Upper lobe of left lung (tissue), 6 donors: ENCODE measurements at regions not wholly inside any gene's neighbourhood (a gene's known extent, or its start where the extent isn't known, plus 50 kb on each side); places are given as distances from the start of the nearest gene placed in this dataset.

ENCODE experiments used
- ATAC-seq, 2 donors: fragments of 200-7000 bp; cut with Tn5 transposase; one replicate each; pipeline ENCODE4 v1.9.1; 2022; ENCODE audit warnings: mild to moderate bottlenecking in 2 of 2, moderate library complexity in 2 of 2; ENCODE audit not compliant: low FRiP score in 2 of 2
- DNase-seq, 2 donors: peaks; one replicate each; pipeline ENCODE4 v3.0.0-alpha.2; 2019 to 2020
- H3K27ac ChIP-seq, 4 donors: fragments of 200-600 bp; sonication (generic); one replicate each; pipeline ENCODE4 v1.5.1; 2016 to 2019
- H3K27me3 ChIP-seq, 4 donors: fragments of 200-600 bp; sonication (generic); one replicate each; pipeline ENCODE4 v1.5.1; 2017 to 2019
- H3K36me3 ChIP-seq, 4 donors: fragments of 200-600 bp; sonication (generic); one replicate each; pipeline ENCODE4 v1.5.1; 2016 to 2019
- H3K4me1 ChIP-seq, 4 donors: fragments of 200-600 bp; sonication (generic); one replicate each; pipeline ENCODE4 v1.5.1; 2018 to 2019
- H3K4me3 ChIP-seq, 4 donors: fragments of 200-600 bp; sonication (generic); one replicate each; pipeline ENCODE4 v1.5.1; 2017 to 2019; ENCODE audit warnings: mild to moderate bottlenecking in 2 of 4, moderate library complexity in 1 of 4
- H3K9me3 ChIP-seq, 4 donors: fragments of 200-600 bp; sonication (generic); one replicate each; pipeline ENCODE4 v1.5.1; 2018 to 2019
- EP300 ChIP-seq, 4 donors: sonication (generic); formaldehyde crosslinking; IDR thresholded peaks; one replicate each; pipeline ENCODE4 v1.5.1; 2017; ENCODE audit warnings: antibody characterized with exemption in 4 of 4, control low read depth in 2 of 4
- POLR2A ChIP-seq, 4 donors: fragments of 450-650 bp; IDR thresholded peaks; one replicate each; pipeline ENCODE4 v1.5.1; 2016 to 2017; ENCODE audit warnings: antibody characterized with exemption in 4 of 4, mild to moderate bottlenecking in 2 of 4
- POLR2AphosphoS5 ChIP-seq, 2 donors: sonication (generic); formaldehyde crosslinking; IDR thresholded peaks; one replicate each; pipeline ENCODE4 v1.5.1; 2017; ENCODE audit warnings: antibody characterized with exemption in 2 of 2
- WGBS, 2 donors: methylation state at CpG; one replicate each; pipeline ENCODE4 v1.1.5; 2017 to 2018; 5-methylcytosine and 5-hydroxymethylcytosine counted together
- TF ChIP-seq, protein P1 (sequence below), 6 experiments: fragments of 450-650 bp in 4 of 6; fragments of 200-600 bp in 2 of 6; sonication (generic) in 2 of 6; IDR thresholded peaks; one replicate each; pipeline ENCODE4 v1.5.1; 2016 to 2019; ENCODE audit warnings: antibody characterized with exemption in 6 of 6
- donor health status: DM: no; HTN: no; CAD: no; lungs with moderate emphysema.
- donor health status: DM: no; HTN: yes; CAD: no; lungs with severe emphysema.

DNA sequence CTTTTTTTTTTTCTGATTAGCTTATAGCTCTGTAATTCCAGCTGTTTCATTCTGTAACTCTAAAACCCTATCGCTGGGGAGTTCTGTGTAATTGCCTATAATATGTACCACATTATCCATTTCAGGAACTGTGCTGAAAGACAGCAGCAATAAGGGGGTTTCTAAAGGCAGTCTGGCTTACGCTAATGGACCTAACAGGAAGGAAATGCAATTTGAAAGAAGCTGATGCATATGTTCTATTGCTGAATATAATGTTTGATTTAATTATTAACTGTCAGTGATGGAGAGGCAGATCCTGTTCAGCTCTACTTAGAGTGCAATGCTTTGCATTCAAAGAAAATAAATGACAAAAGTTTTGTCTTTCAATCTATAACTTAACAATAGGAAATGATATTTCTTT is 209.4 kb upstream of the SNX7 start:
- no peaks in the 10 kb centered on the region for H3K27me3 ChIP-seq
- ATAC-seq (no peak), DNase-seq (no peak)
- no peak overlapping the region for H3K4me3 ChIP-seq
- WGBS, 2 donors: 34 to 41% methylated on average over 2 of the region's 2 CpGs
- no peaks in the 10 kb centered on the region for H3K36me3 ChIP-seq
- no peaks in the 10 kb centered on the region for H3K4me1 ChIP-seq
- peaks cover 0 to 6% (median 0%) of the 10 kb centered on the region in 4 donors for H3K9me3 ChIP-seq
- TF ChIP-seq, protein P1, sequence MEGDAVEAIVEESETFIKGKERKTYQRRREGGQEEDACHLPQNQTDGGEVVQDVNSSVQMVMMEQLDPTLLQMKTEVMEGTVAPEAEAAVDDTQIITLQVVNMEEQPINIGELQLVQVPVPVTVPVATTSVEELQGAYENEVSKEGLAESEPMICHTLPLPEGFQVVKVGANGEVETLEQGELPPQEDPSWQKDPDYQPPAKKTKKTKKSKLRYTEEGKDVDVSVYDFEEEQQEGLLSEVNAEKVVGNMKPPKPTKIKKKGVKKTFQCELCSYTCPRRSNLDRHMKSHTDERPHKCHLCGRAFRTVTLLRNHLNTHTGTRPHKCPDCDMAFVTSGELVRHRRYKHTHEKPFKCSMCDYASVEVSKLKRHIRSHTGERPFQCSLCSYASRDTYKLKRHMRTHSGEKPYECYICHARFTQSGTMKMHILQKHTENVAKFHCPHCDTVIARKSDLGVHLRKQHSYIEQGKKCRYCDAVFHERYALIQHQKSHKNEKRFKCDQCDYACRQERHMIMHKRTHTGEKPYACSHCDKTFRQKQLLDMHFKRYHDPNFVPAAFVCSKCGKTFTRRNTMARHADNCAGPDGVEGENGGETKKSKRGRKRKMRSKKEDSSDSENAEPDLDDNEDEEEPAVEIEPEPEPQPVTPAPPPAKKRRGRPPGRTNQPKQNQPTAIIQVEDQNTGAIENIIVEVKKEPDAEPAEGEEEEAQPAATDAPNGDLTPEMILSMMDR (IDR thresholded peaks at IDR 0.05): no peak
- no peak for TF ChIP-seq POLR2A (IDR thresholded peaks at IDR 0.05)
- no peak for TF ChIP-seq POLR2AphosphoS5 (IDR thresholded peaks at IDR 0.05)
- TF ChIP-seq EP300 (IDR thresholded peaks at IDR 0.05): no peak
- no peak overlapping the region for H3K27ac ChIP-seq

DNA sequence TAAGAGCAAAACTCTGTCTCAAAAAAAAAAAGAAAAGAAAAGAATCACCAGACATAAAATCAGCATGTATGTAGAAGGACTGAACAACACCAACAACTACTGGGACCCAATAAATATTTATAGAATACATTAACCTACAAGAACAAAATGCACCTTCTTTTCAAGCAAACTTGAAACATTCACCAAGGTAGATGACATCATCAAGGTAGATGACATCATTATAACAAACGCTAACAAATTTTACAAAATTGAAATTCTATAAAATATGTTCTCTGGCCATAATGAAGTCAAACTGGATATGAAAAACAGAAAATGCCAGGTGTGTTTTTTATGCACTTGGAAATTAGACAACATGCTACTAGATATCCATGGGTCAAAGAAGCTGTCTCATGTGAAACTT is 220.2 kb upstream of the SNX7 start:
- 88 to 96% methylated on average over 1 of the region's 1 CpG for WGBS, 2 donors

DNA sequence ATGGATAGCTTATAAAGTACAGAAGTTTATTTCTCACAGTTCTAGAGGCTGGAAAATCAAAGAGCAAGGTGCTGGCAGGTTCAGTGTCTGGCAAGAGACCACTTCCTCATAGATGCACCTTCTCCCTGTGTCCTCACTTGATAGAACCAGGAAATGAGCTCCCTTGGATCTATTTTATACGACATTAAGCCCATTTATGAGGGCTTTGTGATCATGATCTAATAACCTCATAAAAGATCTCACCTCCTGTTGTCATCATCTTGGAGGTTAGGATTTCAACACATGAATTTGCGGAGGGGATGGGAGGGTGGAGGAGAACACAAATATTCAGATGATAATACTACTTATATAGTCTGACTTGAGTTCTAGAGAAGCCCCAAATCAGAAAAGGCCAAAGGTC is 222.1 kb upstream of the SNX7 start:
- no peaks in the 10 kb centered on the region for H3K4me1 ChIP-seq
- no peaks in the 10 kb centered on the region for H3K27me3 ChIP-seq
- no peak for ATAC-seq
- no peak overlapping the region for H3K4me3 ChIP-seq
- H3K36me3 ChIP-seq: no peaks in the 10 kb centered on the region
- H3K27ac ChIP-seq: no peak overlapping the region
- H3K9me3 ChIP-seq: no peaks in the 10 kb centered on the region
- TF ChIP-seq POLR2A (IDR thresholded peaks at IDR 0.05) (no peak), POLR2AphosphoS5 (IDR thresholded peaks at IDR 0.05) (no peak)
- no peak for DNase-seq
- WGBS, 2 donors: 87 to 88% methylated on average over 2 of the region's 2 CpGs

More for the DNA sequence above, 220.2 kb upstream of the SNX7 start:
- TF ChIP-seq POLR2AphosphoS5 (IDR thresholded peaks at IDR 0.05): no peak
- TF ChIP-seq EP300 (IDR thresholded peaks at IDR 0.05): no peak
- TF ChIP-seq, protein P1 (IDR thresholded peaks at IDR 0.05): no peak
- no peak for TF ChIP-seq POLR2A (IDR thresholded peaks at IDR 0.05)
- Histone ChIP-seq H3K4me3 (no peak overlapping the region), H3K27ac (no peak overlapping the region), H3K36me3 (no peaks in the 10 kb centered on the region), H3K4me1 (no peaks in the 10 kb centered on the region), H3K27me3 (no peaks in the 10 kb centered on the region), H3K9me3 (no peaks in the 10 kb centered on the region)
- DNase-seq (no peak), ATAC-seq (no peak)

DNA sequence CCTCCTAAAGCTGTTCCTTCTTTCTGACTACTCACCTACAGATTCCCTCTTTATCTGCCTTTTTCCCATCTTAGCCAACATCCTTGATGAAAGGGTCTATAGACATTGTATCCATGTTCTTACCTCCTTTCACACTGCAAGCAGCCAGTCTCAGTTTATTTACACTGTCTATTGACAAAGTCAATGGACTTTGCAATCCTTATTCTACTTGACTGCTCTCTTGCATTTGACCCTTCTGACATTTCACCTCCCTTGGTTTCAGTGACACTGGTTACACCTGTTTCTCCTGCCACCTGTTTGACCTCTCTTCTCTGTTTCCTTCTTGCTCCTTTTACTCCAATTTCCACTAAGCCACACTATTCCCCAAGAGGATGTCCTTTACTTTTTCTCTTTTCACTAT is 224.0 kb upstream of the SNX7 start:
- Histone ChIP-seq H3K4me3 (no peak overlapping the region), H3K27me3 (no peaks in the 10 kb centered on the region), H3K9me3 (no peaks in the 10 kb centered on the region), H3K36me3 (no peaks in the 10 kb centered on the region), H3K27ac (no peak overlapping the region), H3K4me1 (no peaks in the 10 kb centered on the region)
- ATAC-seq (no peak), DNase-seq (no peak)
- TF ChIP-seq POLR2A (IDR thresholded peaks at IDR 0.05) (no peak), POLR2AphosphoS5 (IDR thresholded peaks at IDR 0.05) (no peak), EP300 (IDR thresholded peaks at IDR 0.05) (no peak)
- TF ChIP-seq, protein P1 (IDR thresholded peaks at IDR 0.05): no peak

DNA sequence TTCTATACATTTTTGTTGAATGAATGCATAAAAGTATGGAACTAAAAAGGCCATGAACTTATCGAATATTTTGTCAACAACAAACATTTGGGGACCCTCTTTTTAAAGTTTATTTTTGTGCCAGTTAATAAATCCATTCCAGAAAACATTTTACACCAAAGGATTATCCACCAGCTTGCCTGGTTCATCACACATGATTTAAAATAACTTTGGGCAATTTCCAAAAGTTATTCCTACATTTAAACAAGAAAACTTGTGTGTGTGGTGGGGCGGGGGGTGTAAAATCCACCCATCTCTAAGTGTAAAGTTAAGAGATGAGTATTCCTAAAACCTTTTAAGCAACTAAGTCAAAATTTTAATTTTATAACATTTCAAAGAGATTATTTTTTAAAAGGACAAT is 224.5 kb upstream of the SNX7 start:
- H3K4me1 ChIP-seq: no peaks in the 10 kb centered on the region
- no peak overlapping the region for H3K27ac ChIP-seq
- ATAC-seq (no peak), DNase-seq (no peak)
- H3K36me3 ChIP-seq: no peaks in the 10 kb centered on the region
- H3K4me3 ChIP-seq: no peak overlapping the region
- no peaks in the 10 kb centered on the region for H3K27me3 ChIP-seq
- 71 to 79% methylated on average over 2 of the region's 2 CpGs for WGBS, 2 donors
- no peak for TF ChIP-seq EP300 (IDR thresholded peaks at IDR 0.05)
- TF ChIP-seq, protein P1 (IDR thresholded peaks at IDR 0.05): no peak
- no peak for TF ChIP-seq POLR2AphosphoS5 (IDR thresholded peaks at IDR 0.05)
- no peak for TF ChIP-seq POLR2A (IDR thresholded peaks at IDR 0.05)
- H3K9me3 ChIP-seq: no peaks in the 10 kb centered on the region
